ENCODE measurements at regions not wholly inside any gene's neighbourhood (a gene's known extent, or its start where the extent isn't known, plus 50 kb on each side); places are given as distances from the start of the nearest gene placed in this dataset.

DNA sequence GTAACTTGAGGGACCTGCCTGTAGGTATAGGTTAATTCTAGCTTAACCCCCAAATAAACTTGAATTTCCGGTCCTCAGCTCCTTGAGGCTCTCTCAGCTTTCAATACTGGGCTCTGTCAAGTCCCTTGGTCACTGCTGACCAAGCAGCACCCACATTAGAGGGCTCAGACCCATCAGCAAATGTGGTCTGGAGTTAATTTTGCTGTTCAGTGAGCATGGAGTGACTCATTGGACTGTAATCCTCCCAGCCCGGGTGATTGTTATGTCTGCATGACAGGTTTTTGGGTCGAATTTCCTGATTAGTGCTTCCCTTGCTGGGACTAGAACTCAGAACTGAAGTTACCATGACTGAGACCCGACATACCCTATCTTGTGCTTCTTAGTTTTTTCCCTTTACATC is 130.6 kb downstream of the URB2 start:
- TF ChIP-seq, protein P1, sequence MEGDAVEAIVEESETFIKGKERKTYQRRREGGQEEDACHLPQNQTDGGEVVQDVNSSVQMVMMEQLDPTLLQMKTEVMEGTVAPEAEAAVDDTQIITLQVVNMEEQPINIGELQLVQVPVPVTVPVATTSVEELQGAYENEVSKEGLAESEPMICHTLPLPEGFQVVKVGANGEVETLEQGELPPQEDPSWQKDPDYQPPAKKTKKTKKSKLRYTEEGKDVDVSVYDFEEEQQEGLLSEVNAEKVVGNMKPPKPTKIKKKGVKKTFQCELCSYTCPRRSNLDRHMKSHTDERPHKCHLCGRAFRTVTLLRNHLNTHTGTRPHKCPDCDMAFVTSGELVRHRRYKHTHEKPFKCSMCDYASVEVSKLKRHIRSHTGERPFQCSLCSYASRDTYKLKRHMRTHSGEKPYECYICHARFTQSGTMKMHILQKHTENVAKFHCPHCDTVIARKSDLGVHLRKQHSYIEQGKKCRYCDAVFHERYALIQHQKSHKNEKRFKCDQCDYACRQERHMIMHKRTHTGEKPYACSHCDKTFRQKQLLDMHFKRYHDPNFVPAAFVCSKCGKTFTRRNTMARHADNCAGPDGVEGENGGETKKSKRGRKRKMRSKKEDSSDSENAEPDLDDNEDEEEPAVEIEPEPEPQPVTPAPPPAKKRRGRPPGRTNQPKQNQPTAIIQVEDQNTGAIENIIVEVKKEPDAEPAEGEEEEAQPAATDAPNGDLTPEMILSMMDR (IDR thresholded peaks at IDR 0.05; ENCODE audit: insufficient read depth in 1 of 2, low read depth in 1 of 2, low read length in 1 of 2, severe bottlenecking in 1 of 2, unreplicated experiment in 1 of 2): no peak
- no peaks in the 10 kb centered on the region for H3K9me3 ChIP-seq
- no peak overlapping the region for H3K27ac Mint-ChIP-seq (ENCODE audit: unreplicated experiment)
- POLR2A ChIA-PET: no interaction called here
- no peaks in the 10 kb centered on the region for H3K36me3 Mint-ChIP-seq (ENCODE audit: insufficient read depth, unreplicated experiment)
- H3K27me3 ChIP-seq (replicated peaks; ENCODE audit: control insufficient read depth, insufficient read depth, low read length): no peaks in the 10 kb centered on the region
- no TSS peak for BruUV-seq (replicated peaks)
- H3K4me1 Mint-ChIP-seq (ENCODE audit: low read depth, unreplicated experiment): no peaks in the 10 kb centered on the region
- CTCF ChIA-PET: no interaction called here
- no peaks in the 10 kb centered on the region for H3K4me1 ChIP-seq
- no peak overlapping the region for H3K4me3 ChIP-seq (ENCODE audit: low read depth, low read length)
- no peaks in the 10 kb centered on the region for H3K9me3 Mint-ChIP-seq (ENCODE audit: unreplicated experiment)
- intact Hi-C loops (cut with micrococcal nuclease; ENCODE audit: unreplicated experiment): no loop called here
- H3K4me3 Mint-ChIP-seq (ENCODE audit: unreplicated experiment): no peak overlapping the region
- peaks cover 8% of the 10 kb centered on the region for H3K27me3 Mint-ChIP-seq (ENCODE audit: insufficient read depth, unreplicated experiment)
- H3K36me3 ChIP-seq (ENCODE audit: control insufficient read depth, insufficient read depth, low read length): no peaks in the 10 kb centered on the region
- DNase-seq: no peak

DNA sequence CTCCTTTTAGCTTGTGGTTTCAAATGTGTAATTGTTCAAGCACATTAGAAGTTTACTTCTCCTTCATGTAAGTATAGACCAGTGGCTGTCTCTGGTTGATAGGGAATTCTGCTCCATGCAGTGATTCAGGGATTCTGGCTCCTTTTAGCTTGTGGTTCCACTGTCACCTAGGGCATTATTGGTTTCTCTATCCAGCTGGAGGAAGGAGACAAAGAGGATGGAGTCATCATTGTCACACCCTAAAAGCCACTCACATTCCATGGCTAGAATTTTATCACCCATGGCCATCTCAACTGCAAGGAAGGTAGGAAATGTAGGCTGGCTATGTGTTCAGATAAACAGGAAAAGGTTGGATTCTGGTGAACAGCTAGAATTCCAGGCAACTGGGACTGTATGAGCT is 131.2 kb downstream of the URB2 start:
- H3K36me3 ChIP-seq (ENCODE audit: control insufficient read depth, insufficient read depth, low read length): no peaks in the 10 kb centered on the region
- CTCF ChIA-PET: no interaction called here
- BruUV-seq (replicated peaks): no TSS peak
- intact Hi-C loops (cut with micrococcal nuclease; ENCODE audit: unreplicated experiment): no loop called here
- TF ChIP-seq, protein P1 (IDR thresholded peaks at IDR 0.05; ENCODE audit: insufficient read depth in 1 of 2, low read depth in 1 of 2, low read length in 1 of 2, severe bottlenecking in 1 of 2, unreplicated experiment in 1 of 2): no peak
- no peak for DNase-seq
- no peak overlapping the region for H3K4me3 Mint-ChIP-seq (ENCODE audit: unreplicated experiment)
- H3K4me1 Mint-ChIP-seq (ENCODE audit: low read depth, unreplicated experiment): no peaks in the 10 kb centered on the region
- H3K9me3 ChIP-seq: no peaks in the 10 kb centered on the region
- H3K9me3 Mint-ChIP-seq (ENCODE audit: unreplicated experiment): no peaks in the 10 kb centered on the region
- H3K36me3 Mint-ChIP-seq (ENCODE audit: insufficient read depth, unreplicated experiment): no peaks in the 10 kb centered on the region
- no peak overlapping the region for H3K4me3 ChIP-seq (ENCODE audit: low read depth, low read length)
- no peak overlapping the region for H3K27ac Mint-ChIP-seq (ENCODE audit: unreplicated experiment)
- POLR2A ChIA-PET: no interaction called here
- no peaks in the 10 kb centered on the region for H3K27me3 ChIP-seq (replicated peaks; ENCODE audit: control insufficient read depth, insufficient read depth, low read length)
- no peaks in the 10 kb centered on the region for H3K4me1 ChIP-seq
- H3K27me3 Mint-ChIP-seq (ENCODE audit: insufficient read depth, unreplicated experiment): peaks cover 8% of the 10 kb centered on the region

DNA sequence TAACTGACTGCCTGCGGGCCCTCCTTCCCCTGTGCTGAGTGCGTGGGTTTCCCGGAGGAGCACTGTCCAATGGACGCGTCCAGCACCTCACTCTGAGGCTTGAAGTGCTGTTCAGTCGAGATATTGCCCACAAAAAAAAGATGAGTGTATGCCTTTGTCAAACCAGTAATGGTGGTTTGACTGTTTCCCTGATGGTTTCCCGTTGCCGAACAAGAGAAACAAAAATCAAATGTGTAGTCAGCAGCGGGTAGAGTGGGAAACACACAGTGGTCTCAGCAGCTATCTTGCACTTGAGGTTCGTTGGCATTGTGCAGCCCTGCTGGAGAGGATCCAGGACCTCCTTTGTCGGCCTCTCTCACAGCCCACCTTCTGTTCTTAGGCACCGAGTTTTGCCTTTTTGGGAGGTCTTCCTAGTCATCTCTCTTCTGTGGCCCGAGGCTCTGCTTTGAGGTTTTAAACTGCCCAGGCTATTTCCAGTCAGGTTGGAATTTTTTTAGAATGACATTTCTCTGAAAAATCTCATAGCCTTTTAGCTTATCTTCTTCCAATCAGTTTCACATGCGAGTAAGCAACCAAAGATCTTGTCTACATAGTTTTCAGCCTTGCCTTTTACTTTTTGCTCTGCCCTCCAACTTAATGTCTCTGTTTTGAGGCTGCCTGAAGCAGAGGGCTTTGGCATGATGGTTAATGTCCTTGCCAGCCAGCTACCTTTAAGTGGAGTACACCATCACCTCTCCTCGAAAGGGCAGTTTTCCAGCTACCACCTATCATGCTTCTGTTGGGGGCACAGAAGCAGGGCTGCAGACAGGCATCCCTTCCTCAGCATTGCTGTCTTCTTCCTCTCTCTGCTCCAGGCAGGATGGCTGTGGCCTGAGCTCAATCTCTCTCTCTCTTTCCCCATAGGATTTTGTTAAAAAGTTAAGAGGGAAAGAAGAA is 132.3 kb downstream of the URB2 start:
- Histone ChIP-seq H3K9me3 (no peaks in the 10 kb centered on the region), H3K4me1 (no peaks in the 10 kb centered on the region), H3K4me3 (ENCODE audit: low read depth, low read length) (no peak overlapping the region), H3K36me3 (ENCODE audit: control insufficient read depth, insufficient read depth, low read length) (no peaks in the 10 kb centered on the region), H3K27me3 (replicated peaks; ENCODE audit: control insufficient read depth, insufficient read depth, low read length) (no peaks in the 10 kb centered on the region)
- intact Hi-C loops (cut with micrococcal nuclease; ENCODE audit: unreplicated experiment): no loop called here
- Mint-ChIP-seq H3K4me3 (ENCODE audit: unreplicated experiment) (no peak overlapping the region), H3K4me1 (ENCODE audit: low read depth, unreplicated experiment) (no peaks in the 10 kb centered on the region), H3K9me3 (ENCODE audit: unreplicated experiment) (no peaks in the 10 kb centered on the region), H3K36me3 (ENCODE audit: insufficient read depth, unreplicated experiment) (no peaks in the 10 kb centered on the region), H3K27ac (ENCODE audit: unreplicated experiment) (no peak overlapping the region), H3K27me3 (ENCODE audit: insufficient read depth, unreplicated experiment) (peaks cover 8% of the 10 kb centered on the region)
- no TSS peak for BruUV-seq (replicated peaks)
- DNase-seq: no peak
- TF ChIP-seq, protein P1 (IDR thresholded peaks at IDR 0.05; ENCODE audit: insufficient read depth in 1 of 2, low read depth in 1 of 2, low read length in 1 of 2, severe bottlenecking in 1 of 2, unreplicated experiment in 1 of 2): no peak
- ChIA-PET POLR2A (no interaction called here), CTCF (no interaction called here)

Measured in Caco-2 (cell line).